NCI-H2171 (cell line): ENCODE measurements at regions not wholly inside any gene's neighbourhood (a gene's known extent, or its start where the extent isn't known, plus 50 kb on each side); places are given as distances from the start of the nearest gene placed in this dataset.
A peak's percentile ranks its signal among the peaks of the same experiment; 100 is the strongest.
"Not testable (repeated sequence)": the region's sequence is repeated elsewhere in the genome, so short reads cannot be mapped to it uniquely, and the experiment has no call there.

Source experiments
- DNase-seq: peaks from one replicate; lab custom pipeline; 2025; lab: John Stamatoyannopoulos, UW

DNA sequence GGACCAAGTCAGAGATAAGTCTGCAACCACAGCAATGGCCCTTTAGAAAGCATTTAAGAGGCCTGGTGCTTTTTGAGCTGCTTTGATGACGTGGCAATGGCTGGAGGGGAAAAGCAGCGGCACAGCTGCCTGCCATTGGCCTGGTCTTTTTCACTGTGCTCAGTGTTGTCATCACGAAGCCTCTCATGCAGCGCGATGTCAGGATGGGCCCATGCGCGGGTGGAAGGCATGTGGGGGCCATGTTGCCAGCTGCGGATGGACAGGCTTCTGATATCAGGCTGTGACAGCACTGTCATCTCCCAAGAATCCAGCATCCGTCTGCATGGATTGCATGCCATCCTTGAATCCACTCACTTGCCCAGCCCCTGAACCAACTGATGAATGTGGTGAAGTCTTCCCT is 204.5 kb downstream of the ACKR3 start:
- DNase-seq: no peak

- DNase-seq: no peak
Measured at GRCh38 chr2:236775511-236775910, 205.9 kb downstream of the ACKR3 start.

GRCh38 chr2:236776206-236776605 is 206.6 kb downstream of the ACKR3 start:
- no peak for DNase-seq

DNA sequence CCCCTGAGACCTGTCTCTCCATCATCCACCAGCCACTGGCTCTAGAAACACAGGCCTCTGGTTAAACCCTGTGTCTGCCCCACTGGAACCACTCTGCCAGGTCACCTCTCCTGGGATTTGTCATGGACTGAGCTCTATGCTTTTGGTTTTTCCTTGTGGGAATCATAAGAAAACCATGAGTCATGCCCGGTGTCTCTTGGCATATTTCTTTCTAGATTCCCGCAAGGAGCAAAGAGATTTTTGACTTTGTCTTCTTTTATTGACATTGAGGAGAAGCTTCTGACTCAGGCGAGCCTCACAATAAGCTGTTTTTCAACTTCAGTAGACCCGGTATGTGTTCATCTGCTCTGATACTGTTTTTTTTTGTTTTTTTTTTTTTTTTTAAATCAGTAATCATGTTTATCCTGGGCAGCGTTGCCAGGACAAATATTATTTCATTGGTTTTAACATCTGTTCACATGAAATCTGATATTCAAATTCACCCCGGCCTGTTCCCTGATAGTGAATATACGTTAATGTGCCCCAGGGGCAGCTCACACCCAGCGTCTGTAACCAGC is 207.1 kb downstream of the ACKR3 start:
- peak; percentile 64 for DNase-seq

GRCh38 chr2:236777408-236777807 is 207.8 kb downstream of the ACKR3 start:
- no peak for DNase-seq

DNA sequence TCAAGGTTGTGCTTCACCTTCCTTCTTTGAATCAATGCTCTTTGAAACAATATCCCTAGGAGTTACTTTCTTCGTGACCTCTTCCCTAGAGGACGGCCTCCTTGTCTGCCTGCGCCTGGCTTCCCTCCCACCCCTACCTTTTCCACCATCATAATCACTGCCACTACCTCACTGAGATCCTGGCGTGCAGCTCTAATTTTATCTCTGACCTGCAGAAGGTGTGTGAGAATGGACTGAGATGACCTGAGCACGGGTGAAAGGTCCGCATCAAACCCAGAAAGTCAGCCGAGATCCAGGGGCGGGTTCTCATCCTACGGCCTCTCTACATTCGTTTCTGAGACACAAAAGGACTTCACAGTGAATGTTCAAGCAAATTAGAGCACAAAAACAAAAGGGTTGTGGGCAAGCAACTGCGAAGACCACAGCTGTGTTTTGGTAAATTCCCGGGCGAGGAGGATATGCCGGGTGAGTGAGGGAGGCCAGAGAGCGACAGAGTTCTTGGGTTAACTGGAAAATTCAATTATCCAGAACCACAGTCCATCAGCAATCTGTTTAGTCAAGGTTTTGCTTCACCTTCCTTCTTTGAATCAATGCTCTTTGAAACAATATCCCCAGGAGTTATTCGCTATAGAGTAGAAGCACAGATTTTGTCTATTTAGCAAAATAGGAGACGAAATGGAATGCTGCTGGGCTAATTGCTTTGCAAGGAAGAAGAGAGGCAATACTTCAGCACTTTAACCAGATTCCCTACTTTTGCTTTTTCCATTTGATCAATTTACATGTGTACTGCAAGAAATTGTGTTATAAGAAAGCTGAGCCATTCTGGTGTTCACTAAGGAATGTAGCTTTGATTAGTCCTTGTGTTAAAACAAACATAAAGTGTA is 212.6 kb downstream of the ACKR3 start:
- DNase-seq: no peak

GRCh38 chr2:236782938-236783337 is 213.3 kb downstream of the ACKR3 start:
- DNase-seq: no peak

DNA sequence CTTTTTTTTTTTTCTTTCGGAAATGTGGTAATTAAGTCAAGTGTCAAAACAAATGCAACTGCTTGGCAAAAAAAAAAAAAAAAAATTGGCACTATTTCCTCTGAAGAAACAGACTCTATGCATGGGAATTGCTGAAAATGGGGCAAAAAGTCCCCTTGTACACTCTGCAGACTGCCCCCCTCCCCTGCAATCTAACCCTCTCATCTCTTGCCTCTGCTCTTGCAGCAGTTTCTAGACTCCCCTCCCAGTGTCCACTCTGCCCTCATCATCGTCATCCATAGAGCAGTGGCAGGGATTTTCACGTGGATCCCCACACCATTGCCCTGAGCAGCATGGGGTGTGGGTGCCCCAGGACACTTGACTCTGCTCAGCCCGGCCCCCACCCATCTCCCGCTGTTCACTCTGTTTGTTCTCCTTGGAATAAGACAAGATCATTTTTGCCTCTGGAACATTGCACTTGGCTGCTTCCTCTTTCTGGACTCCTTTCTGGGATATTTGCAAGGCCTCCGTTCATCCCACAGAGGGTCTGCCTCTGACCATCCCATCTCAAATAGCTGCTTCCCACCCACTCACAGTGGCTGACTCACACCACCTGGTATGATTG is 213.9 kb downstream of the ACKR3 start:
- DNase-seq: no peak

DNA sequence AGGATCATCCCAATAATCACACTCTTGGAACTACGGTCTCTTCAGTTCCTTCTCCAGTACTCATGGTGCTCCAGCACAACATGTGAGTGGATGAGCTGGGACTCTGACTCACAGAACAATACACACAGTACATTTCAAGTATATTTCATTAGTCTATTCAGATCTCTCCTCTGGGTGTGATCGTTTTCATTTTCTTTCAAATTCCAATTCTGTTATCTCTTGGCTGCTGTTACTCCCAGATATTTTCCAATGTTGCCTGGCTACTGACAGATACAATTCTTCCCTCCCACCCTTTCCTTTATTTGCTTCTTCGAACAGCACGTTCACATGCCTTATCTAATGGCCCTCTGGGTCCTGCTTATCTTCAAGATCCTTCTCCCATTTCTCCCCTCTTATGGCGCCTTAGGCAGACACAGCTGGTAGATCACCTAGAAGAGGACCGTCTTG is 216.0 kb downstream of the ACKR3 start:
- DNase-seq: no peak

DNA sequence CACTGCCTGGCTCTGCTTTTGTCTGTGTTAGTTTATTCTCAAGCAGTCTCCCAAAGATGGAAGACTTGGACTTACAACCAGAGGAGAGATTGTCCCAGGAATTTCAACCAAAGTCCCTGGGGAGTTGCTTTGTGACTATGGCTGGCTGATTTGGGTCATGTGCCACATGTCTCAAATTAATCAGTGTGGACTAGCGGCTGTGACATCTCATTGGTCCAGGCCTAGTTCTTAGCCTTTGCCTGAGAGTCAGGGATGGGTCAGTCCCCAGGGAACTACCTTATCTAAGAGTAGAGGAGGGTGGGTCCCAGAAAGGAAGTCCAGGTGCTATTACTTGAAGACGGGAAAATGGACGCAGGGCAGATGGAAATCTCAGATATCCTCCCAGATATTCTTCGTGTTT is 217.1 kb downstream of the ACKR3 start:
- no peak for DNase-seq

DNA sequence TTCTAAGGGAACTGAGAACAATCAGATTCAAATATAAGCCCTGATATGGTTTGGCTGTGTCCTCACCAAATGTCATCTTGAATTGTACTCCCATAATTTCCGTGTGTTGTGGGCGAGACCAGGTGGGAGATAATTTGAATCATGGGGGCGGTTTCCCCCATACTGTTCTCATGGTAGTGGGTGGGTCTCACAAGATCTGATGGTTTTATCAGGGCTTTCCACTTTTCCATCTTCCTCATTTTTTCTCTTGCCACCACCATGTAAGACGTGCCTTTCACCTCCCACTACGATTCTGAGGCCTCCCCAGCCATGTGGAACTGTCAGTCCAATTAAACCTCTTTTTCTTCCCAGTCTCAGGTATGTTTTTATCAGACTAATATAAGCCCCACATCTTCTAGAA is 217.8 kb downstream of the ACKR3 start:
- DNase-seq: not testable (repeated sequence)

- DNase-seq: no peak
Measured at GRCh38 chr2:236787885-236788284, 218.3 kb downstream of the ACKR3 start.

DNA sequence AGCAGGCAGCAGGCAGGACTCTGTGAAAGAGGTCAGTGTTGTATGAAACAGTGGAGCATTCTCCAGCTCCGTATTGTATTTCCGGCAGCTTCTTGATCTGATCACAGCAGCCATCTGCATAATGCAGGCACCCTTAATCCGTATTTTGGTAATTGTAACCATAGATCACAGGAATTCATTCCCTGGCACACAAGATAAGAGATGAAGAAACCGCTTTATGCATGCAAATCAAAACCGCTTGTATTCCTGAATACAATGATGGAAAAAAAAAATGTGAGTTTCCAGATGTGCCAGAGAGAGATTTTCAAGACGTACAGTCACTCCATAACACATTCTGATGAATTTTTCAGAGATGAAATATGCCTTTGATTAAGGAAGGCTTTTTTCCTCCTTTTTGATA is 221.3 kb downstream of the ACKR3 start:
- no peak for DNase-seq

- no peak for DNase-seq
Measured at GRCh38 chr2:236793023-236794011, 223.7 kb downstream of the ACKR3 start.

DNA sequence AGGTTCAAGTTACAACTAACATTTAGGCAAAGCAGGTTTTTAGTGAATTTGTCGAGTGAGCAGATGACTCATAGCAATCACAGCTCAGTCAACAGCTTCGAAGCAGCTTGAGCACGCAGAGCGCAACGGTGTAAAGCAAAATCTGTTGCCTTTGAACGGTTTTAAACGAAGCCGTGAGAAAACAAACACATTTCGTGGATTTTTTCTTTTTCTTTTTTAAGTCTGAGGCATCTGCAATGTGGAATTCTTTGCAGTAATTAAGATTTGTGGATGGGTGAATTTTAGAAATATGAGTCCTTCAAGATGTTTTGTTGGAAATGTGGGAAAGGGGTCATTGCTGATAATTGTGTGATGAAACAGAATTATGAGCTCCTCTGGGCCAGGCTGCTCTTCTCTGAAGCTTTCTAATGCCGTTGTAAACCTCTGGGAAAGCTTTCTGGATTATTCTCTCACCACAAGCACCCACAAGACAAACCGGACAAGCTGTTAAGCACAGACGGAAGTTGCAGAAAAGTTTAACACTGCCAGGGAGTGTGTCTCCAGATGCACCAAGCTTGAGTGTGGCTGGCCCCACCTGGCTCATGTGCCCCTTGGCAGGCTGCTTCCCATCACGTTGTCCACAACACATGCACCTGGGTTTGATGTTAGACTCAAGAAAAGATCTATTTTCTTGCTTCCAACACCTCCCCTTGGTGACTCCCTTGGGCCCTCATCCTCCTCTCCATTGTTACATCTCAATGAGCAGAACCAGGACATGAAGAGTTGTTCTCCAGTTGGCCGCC is 224.7 kb downstream of the ACKR3 start:
- no peak for DNase-seq

DNA sequence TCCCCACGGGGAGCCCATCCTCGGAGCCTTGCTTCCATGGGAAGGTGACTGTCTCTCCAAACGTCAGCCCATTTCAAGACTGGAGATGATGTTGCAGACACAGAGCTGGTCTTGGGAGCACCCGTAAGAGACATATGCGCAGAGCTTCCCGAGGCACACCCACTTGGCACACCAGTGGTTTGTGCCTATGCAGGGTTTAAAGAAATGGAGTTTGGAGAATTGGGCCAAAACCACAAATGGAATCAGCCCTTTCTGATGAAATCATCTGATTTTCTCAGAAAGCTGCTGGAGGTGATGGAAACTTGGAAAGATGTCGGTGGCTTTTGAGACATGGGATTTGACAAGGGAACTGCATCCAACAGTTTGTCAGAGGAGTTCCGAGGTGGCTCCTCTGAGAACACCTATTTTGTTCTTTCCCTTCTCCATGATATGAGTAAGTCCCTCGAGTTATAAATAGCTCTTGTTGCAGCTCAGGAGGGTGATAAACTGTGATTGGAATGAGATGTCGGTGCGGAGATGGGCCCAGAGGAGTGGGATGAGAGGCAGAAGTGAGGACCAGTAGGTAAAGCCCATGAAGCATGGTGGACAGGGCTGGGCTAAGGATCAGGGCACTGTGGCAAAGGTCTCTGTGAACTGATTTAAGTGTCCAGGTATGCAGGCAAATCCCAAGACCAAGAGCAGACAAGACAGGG is 225.7 kb downstream of the ACKR3 start:
- no peak for DNase-seq

DNA sequence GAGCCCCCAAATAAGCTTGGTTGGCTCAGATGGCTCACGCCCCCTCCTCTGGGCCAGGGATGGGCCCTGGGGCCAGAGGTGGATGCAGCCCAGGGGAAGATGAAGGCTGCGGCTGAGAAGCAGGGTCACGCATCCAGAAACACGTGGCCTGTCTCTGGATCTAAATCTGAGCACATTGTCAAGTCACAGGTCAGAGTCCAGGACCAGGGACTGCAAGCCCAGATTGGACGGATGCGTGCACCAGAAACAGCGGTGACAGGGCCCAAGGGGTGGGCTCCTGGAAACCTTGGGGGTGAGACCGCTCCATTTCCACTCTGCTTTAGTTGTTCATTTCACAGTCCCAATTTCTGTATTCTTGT is 226.2 kb downstream of the ACKR3 start:
- DNase-seq: no peak

DNA sequence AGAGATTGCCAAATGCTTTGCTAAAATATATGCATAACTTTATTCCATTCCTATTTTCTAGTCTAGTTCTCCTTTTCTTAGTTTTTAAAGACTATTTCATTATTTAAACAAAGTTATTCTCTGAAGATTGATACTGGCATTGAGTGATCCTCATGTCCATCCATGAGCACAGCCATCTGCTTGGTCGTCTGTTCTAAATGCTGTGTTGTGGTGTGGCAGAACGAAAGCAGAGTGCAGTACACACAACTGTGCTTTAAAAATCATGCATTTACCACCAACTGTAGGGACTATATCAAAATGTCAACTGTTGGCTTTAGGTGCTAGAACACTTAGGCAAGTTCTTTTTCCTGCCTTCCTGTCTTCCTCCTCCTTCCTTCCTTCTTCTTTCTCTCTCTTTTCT is 226.6 kb downstream of the ACKR3 start:
- no peak for DNase-seq

- DNase-seq: no peak
Measured at GRCh38 chr2:236797411-236797810, 227.8 kb downstream of the ACKR3 start.

GRCh38 chr2:236798491-236798890 is 228.9 kb downstream of the ACKR3 start:
- no peak for DNase-seq
